ENCODE measurements at regions not wholly inside any gene's neighbourhood (a gene's known extent, or its start where the extent isn't known, plus 50 kb on each side); places are given as distances from the start of the nearest gene placed in this dataset.
"Not testable (repeated sequence)": the region's sequence is repeated elsewhere in the genome, so short reads cannot be mapped to it uniquely, and the experiment has no call there.

DNA sequence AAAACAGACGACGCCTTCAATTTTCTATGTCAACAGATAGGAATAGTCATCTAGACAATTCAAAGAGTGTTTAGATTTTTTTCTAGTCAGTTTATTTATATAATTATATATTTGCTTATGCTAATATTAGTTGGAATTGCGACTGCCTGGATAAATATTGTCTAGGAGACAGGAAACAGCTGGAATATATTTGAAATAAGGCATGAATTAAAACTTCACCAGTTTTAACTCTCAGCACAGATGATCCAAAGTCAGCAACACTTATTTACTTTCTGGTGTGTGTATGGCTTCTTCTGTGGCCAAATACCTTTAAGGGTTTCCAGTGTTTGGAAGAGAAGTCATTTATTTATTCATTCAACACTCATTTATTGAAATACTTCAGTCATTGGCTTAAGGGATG is 1215.4 kb upstream of the USP15 start:
- DNase-seq, result no peak

DNA sequence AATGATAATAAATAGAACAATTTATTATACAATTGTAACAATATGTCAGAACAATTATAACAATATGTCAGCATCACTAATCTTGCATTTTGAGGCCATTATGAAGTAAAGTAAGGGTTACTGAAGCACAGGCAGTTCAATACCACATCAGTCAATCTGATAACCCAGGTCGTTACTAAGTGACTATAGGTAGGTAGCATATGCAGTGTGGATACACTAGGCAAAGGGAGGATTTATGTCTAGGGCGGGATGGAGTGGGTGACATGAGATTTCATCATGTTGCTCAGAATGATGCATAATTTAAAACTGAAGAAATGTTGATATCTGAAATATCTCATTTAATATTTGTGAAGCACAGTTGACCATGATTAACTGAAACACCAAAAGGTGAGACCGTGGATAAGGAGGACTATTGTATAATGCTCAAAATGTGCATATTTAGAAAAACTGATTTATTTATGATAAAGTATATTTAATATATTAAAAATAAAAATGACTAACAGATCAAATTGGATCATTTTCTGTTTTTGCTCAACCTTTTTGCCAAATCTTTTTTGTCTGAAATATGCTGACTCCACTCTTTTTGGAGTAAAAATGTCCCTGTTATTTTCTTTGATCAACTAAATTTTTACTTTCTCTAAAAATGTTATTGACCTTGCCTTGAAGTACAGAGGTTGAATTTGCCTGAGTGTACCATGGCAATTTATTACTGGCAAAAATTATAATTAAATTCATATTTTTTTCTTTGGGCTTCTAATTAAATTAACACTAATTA is 1189.4 kb upstream of the USP15 start:
- no peak for DNase-seq

DNA sequence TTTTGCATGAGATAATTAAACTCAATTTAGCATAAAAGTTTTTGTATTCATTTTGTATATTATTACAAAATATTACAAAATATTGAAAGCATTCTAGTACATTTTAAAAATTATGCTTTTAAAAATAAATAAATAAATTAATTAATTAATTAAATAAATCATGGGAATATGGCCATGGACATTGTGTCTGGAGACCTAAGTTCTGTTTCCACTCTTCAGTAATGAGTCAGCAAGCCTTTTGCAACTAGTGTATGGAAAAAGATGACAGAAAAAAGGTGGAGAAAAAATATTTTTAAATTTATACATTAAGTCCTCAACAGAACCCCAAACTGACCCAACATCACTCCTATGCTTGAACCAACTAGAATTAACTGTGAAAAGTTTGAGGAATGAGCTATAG is 1187.5 kb upstream of the USP15 start:
- no peak for DNase-seq

DNA sequence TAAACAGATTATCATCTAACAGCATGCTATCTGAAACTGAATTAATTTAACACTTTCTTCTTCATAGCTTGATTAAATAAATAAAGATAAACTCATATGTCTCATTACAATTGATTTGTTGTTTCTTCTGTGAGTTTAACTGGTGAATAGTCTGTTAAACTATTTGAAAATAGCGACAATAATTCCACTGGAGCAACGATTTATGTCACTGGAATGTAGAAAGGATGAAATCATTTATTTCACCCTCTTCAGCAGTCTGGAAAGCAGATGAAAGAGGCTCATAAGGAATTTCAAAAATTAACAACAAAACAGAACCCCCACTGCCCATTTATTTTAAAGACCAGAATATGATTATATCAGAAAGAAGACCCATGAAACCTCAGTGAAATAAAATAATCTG is 1165.1 kb upstream of the USP15 start:
- no peak for DNase-seq

DNA sequence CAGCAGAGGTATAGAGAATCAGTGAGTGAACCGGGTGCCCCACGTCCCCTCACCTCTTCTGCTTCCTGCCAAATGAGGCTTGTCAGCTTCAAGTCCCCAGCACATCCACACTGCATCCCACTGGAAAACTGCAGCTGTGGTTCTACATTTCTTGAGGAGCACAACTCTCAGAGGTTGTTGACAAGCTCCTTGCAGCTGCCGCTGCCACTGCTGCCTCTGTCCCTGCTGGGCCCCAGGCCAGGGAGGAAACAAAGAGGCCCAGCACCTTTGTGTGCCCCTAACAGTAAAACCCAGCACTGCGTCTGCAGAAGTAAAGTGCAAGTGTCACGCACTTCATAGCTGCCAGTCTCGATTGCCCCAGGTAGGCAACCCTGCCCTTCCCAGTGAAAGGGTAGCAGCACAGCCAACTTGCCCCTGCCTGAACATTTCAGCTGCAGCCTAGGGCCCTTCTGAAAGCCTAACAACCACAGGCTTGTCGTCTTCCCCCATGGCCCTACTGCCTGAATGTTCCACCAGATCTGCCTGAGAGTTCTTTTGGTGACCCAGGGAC is 1162.1 kb upstream of the USP15 start:
- DNase-seq, result no peak

DNA sequence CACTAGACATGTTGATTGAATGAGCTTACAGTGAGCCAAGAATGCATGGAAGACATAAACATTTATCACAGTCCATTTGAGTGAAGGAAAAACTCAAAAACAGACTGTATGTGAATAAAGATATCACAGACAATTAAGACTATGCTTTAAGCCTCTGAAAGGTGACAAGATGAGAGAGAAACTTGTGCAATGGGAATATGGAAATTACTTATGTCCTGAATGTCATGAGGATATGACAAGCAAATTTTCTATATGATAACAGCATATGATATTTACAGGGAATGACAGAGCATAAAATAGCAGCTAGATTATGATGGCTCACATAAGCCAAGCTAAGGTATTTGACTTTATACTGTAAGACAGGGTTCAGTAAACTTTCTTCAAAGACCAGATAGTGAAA is 1153.1 kb upstream of the USP15 start:
- DNase-seq, result no peak

DNA sequence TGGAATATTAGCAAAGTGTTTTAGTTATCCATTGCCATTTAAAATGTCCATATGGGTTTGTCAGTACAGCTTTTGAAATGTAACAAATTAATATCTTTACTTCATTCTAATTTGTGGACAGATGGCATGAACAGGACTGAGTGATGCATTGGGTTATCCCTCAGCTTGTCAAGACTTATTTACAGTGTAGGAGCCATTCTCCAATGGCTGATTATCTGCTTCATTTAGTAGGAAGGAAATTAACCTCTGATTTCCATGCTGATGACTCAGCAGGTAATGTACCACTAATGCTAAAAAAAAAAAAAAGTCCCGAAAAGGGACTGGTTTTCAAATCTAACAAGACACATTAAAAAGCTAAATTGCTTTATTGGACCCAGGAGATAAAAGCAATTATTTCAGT is 1149.0 kb upstream of the USP15 start:
- no peak for DNase-seq

DNA sequence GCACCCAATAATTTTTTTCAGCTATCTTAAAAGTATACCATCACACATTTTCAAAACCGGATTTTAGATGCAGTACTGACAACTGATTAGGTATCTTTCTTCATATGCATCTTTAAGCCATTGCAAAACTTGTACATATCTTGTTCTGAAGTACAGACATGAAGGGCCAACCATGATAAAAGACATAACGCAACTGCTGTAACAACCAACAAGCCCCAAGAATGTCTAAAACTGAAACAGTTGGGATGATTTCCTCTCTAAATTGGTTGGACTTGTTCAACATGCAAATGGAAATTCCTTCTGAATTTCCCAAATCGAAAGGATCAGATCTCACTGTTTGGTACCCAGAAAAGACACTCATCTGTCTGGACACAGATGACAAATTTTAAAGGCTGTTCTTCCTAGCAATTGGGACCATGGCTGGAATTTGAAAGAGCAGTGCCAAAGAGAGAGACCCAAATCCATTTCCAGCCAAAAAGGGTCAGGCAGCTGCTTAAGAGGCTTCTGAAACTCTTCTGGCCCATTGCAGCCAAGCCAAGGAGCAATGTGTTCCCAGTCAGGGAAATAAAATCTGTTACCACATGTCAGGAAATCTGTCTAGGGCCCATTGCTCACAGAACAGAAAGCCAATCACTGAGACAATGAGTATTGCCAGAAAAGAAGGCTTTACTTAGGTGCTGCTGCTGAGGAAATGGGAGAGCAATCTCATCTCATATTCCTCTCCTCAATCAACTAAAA is 1122.4 kb upstream of the USP15 start:
- no peak for DNase-seq

DNA sequence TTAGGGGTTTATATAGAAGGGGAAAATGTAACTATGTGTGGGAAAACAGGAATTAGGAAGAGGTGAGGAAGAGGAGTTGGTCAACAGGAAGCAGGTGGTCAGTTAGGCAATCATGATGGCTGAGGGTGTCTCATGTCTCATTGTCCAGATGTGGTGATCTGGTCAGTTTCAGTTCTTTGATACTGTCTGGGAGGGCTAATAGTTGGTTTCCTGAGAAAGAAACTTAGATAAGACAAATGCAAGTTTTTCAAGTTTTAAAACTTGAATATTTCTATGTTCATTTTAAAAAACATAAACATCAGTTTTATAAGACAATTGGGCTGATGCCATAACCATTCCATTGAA is 1121.8 kb upstream of the USP15 start:
- DNase-seq, result no peak

DNA sequence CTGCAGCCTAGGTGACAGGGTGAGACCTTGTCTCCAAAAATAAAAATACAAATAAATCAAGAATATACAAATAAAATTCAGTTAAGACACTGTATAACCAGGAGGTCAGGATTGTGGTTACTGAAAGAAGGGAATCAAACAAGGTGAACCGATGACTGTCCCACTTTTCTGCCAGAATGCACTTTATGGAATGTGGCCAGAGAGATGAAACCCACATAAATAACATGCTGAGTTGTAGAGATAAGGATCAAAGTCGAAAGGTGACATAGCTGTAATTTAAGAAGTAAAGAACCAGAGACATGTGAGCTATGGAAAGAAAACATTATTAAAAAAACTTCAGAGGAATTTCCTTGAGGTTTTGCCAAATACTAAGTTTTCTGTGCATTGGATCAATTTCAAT is 1098.2 kb upstream of the USP15 start:
- no peak for DNase-seq

DNA sequence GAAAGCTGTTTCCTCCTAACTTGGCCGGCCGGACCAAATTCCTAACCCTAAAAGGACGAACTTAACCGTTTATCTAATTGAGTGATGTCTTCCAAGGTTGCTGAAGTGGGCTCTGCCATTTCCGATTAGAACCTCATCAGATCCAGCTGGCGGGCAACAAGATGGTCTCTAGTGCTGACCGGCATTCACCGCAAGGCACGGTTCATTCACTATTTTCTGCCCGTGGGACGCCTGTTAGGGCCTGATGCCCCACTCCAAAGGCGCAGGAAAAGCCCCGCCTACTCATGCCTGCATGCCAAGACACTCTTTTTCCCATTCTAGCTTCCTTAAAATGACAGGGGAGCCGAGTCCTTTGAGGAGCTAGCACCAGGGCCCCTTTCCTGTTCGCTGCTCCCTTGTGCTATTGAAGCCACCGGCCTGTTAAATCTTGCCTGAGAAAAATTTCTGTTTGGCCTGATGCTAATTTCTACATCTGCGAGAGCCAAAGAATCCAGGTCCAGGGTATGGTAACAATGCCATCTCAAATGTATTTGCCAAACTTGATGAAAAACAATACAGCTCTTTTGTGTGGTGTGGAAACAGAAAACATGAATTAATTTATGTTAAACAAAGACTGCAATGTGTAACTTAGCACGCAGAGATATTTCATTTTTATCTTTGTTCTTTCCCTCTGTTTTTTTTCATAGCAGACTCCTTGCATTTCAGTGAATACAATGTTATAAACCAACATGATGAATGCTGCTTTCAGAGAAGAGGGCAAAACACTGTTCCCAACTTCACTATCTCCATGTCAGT is 1071.2 kb upstream of the USP15 start:
- DNase-seq, result no peak

DNA sequence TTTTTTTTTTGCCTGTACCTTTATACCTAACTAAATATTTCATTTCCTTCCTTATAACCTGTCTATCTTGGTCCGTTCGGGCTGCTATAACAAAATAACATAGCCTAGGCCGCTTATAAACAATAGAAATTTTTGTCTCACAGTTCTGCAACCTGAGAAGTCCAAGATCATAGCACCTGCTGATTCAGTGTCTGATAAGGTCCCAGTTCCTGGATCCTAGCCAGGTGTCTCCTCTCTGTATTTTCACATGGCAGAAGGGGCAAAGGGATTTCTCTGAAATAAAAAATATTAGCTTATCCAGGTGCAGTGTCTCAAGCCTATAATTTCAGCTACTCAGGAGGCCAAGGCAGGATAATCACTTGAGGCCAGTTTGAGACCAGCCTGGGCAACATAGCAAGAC is 1046.6 kb upstream of the USP15 start:
- no peak for DNase-seq

DNA sequence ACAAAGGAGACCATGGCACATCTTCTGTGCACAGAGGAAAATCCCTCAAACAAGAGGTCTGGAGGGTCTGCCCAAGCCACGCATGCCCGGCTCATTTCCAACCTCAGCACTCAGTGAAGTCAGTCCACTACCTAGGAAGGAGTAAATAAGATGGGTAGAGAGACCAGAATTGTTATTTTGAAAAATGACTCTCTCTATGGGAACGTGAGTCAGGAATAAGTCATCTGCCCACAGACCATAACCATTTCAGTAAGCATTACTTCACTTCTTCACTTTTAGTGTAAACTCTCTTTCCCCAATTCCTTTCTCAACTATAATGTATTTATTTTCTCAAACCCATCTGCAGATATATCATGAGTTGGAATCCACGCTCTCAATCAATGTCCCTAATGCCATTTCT is 1039.9 kb upstream of the USP15 start:
- DNase-seq, result no peak

DNA sequence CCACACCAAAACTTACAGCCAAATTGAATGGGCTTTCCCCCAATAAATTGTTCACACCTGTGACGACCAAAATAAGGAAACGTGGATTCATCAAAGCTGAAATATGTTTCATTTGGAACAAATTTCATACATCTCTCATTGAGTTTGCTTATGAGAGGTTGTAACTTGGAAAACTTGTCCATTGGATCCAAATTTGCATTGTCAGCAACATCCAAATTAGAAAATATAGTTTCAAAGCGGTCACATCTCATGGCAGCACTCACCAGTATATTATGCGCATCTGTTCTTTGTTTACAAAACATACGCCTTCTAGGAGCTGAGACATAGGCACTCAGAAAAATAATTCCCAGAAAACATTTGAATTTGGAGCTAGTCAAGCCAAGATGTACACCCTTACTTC is 1028.2 kb upstream of the USP15 start:
- DNase-seq, result no peak

DNA sequence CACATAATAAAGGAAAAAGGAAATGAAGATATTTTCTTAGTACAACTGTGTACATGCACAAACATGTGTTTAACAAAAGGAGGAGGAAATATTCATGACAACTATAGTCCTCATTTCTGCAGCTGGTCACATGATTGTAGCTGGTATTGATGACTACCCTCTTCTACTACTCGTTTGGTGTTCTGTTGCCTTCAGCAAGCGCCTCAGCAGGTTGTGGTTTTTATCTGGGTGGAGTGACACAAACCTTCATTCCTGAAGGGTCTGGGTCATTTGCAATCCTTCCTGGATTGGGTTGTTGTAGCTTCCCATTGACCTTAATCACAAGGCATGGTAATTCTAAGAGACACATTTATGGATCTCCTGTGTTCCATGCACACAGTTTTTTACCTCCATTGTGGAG is 1009.9 kb upstream of the USP15 start:
- no peak for DNase-seq

DNA sequence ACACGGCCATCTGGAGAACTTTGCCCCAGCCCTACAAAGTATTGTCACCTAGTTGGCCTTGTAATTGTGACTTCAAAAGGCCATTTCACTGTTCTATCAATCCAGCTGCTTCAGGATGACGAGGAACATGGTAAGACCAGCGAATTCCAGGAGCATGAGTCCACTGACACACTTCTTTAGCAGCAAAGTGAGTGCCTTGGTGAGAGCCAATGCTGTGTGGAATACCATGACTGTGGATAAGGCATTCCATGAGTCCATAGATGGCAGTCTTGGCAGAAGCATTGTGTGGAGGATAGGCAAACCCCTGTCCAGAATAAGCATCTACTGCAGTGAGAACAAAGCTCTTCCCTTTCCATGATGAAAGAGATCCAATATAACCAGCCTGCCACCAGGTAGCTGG is 1009.1 kb upstream of the USP15 start:
- DNase-seq, result no peak

DNA sequence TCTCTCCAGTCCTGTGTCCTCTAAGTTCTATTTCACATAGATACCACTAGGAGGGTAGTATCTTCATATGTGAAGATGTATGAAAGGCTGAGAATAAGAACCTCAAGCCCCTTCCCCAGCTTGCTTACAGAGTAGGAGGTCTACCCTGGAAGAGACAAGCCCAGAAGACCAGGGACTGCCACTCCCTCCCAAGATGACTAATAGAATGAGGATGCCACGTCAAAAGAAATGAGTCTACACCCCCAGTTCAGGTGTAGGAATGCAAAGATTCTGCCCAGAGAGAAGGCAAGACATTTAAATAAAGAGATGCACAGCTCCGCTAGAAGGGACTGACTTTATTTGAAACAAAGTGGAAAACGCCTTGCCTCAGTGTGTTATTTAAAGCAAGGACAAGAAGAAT is 1006.0 kb upstream of the USP15 start:
- DNase-seq, result no peak

DNA sequence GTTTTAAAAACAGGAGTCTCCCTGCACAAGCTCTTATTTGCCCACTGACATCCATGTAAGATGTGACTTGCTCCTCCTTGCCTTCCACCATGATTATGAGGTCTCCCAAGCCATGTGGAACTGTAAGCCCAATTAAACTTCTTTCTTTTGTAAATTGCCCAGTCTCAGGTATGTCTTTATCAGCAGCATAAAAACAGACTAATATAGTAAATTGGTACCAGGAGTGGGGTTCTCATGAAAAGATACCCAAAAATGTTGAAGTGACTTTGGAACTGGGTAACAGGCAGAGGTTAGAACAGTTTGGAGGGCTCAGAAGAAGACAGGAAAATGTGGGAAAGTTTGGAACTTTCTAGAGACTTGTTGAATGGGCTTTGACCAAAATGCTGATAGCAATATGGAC is 995.9 kb upstream of the USP15 start:
- not testable (repeated sequence) for DNase-seq

DNA sequence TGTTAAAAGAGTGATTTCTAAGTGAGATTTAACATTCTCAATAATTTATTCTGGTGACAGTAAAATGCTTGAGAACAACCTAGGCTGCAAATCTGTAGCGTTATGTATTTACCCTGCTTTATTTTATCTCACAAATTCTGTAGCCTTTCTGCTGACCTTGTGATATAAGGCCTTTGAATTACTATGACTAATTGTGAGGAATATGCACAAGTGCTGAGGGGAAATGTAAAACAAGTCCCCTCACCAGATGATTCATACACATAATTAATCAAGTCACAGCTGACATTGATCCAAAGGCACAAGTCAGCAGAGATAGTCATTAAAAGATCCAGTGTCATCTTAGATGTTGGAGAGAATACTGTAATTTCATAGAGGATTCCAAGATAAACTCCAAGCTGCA is 992.7 kb upstream of the USP15 start:
- DNase-seq, result no peak

DNA sequence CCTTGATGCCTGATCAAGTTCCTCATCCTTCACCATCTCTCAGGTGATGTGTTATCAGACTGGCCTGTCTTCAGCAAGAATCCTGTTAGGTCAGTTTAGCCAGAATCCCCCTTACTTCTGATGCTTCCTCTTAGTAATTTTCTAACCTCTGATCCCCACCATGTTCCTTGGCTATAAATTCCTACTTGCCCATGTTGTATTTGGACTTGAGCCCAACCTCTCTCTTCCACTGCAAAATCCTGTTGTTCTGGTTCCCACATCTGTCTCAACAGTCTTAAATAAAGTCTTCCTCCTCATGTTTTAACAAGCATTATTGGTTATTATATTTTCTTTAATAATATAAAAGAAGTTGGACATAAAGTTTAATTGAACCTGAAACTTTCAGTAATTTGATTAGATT is 987.8 kb upstream of the USP15 start:
- DNase-seq, result no peak

DNA sequence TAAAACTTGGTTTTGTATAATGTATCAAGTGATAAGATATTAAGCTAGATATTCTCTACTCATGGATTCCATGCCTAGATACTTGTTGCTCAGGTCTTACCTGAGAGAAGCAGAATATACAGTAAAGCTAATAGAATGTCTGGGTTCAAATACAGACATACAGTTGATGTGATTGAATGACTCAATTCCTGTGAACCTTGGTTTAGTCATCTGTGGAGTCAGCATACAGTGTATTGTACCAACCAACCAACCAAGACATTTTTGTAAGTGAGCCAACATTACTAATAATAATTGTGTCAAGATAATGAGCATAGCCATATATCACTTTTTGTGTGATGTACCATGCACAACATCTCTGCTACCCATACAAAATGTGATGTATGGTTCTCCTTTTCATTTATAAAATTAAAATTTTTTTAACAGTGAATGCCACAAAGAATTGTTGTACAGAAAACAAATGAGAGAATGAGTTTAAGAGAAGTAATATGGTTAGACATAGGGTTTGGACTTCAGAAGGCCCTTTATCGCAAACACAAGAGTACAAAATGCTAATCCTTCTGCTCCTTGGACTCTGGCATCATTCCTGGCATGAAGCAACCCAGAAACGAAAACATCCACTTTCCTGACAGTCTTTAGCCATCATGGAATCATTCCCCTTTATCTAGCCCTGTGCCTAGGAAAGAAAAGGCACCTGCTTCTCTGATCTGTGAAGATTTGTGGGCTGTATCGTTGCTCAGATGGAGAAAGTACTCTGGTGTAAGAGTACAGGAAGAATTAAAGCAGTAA is 977.2 kb upstream of the USP15 start:
- DNase-seq, result no peak

DNA sequence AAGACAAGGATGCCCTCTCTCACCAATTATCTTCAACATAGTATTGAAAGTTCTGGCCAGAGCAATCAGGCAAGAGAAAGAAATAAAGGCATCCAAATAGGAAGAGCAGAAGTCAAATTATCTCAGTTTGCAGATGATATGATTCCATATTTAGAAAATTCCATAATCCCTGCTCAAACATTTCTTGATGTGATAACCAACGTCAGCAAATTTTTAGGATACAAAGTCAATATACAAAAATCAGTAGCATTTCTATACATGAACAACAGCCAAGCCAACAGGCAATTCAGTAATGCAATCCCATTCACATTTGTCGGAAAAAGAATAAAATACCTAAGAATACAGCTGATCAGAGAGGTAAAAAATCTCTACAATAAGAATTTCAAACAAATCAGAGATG is 969.7 kb upstream of the USP15 start:
- DNase-seq, result no peak

All from left kidney (tissue), 1 donor.